KOPT-K1 (cell line): ENCODE measurements at regions not wholly inside any gene's neighbourhood (a gene's known extent, or its start where the extent isn't known, plus 50 kb on each side); places are given as distances from the start of the nearest gene placed in this dataset.

Source experiments
- H3K27ac ChIP-seq: fragments of 200-600 bp; sonication (generic); 2 replicates; pipeline ENCODE4 v1.5.1; 2016; ENCODE audit warnings: antibody characterized with exemption, mild to moderate bottlenecking, low read depth, low read length; ENCODE audit not compliant: poor library complexity, severe bottlenecking
- H3K36me3 ChIP-seq: fragments of 200-600 bp; sonication (generic); 2 replicates; pipeline ENCODE4 v1.5.1; 2017; ENCODE audit warnings: antibody characterized with exemption, mild to moderate bottlenecking, low read length, moderate library complexity; ENCODE audit not compliant: insufficient read depth
- H3K9me3 ChIP-seq: fragments of 200-600 bp; sonication (generic); 2 replicates; pipeline ENCODE4 v1.5.1; 2017; ENCODE audit warnings: antibody characterized with exemption, low read length, mild to moderate bottlenecking; ENCODE audit not compliant: insufficient read depth, poor library complexity, severe bottlenecking

- H3K36me3 ChIP-seq, result no peaks in the 10 kb centered on the region
- H3K27ac ChIP-seq, result no peak overlapping the region
- H3K9me3 ChIP-seq, result no peaks in the 10 kb centered on the region
Observed at GRCh38 chr10:129335942-129336341, 131.1 kb upstream of the MGMT start.

GRCh38 chr10:129339191-129339590, 127.8 kb upstream of the MGMT start:
- H3K36me3 ChIP-seq, result no peaks in the 10 kb centered on the region
- H3K27ac ChIP-seq, result no peak overlapping the region
- no peaks in the 10 kb centered on the region for H3K9me3 ChIP-seq

GRCh38 chr10:129339841-129340240, 127.2 kb upstream of the MGMT start:
- no peak overlapping the region for H3K27ac ChIP-seq
- no peaks in the 10 kb centered on the region for H3K9me3 ChIP-seq
- H3K36me3 ChIP-seq, result no peaks in the 10 kb centered on the region

- H3K9me3 ChIP-seq, result no peaks in the 10 kb centered on the region
Observed at GRCh38 chr10:129341087-129341486, 126.0 kb upstream of the MGMT start.

GRCh38 chr10:129342385-129342784, 124.7 kb upstream of the MGMT start:
- H3K9me3 ChIP-seq, result no peaks in the 10 kb centered on the region
- no peaks in the 10 kb centered on the region for H3K36me3 ChIP-seq
- no peak overlapping the region for H3K27ac ChIP-seq

More at GRCh38 chr10:129341087-129341486, 126.0 kb upstream of the MGMT start:
- H3K27ac ChIP-seq, result no peak overlapping the region
- no peaks in the 10 kb centered on the region for H3K36me3 ChIP-seq

GRCh38 chr10:129343141-129343540, 123.9 kb upstream of the MGMT start:
- H3K36me3 ChIP-seq, result no peaks in the 10 kb centered on the region
- no peaks in the 10 kb centered on the region for H3K9me3 ChIP-seq
- H3K27ac ChIP-seq, result no peak overlapping the region

- Histone ChIP-seq H3K9me3 (no peaks in the 10 kb centered on the region), H3K27ac (no peak overlapping the region)
Observed at GRCh38 chr10:129344103-129344502, 122.9 kb upstream of the MGMT start.

GRCh38 chr10:129344731-129345355, 122.2 kb upstream of the MGMT start:
- Histone ChIP-seq H3K27ac (no peak overlapping the region), H3K36me3 (no peaks in the 10 kb centered on the region), H3K9me3 (no peaks in the 10 kb centered on the region)

More at GRCh38 chr10:129344103-129344502, 122.9 kb upstream of the MGMT start:
- no peaks in the 10 kb centered on the region for H3K36me3 ChIP-seq

- Histone ChIP-seq H3K36me3 (no peaks in the 10 kb centered on the region), H3K9me3 (no peaks in the 10 kb centered on the region), H3K27ac (no peak overlapping the region)
Observed at GRCh38 chr10:129345763-129346162, 121.3 kb upstream of the MGMT start.

- Histone ChIP-seq H3K9me3 (no peaks in the 10 kb centered on the region), H3K36me3 (no peaks in the 10 kb centered on the region), H3K27ac (no peak overlapping the region)
Observed at GRCh38 chr10:129350690-129351089, 116.4 kb upstream of the MGMT start.

GRCh38 chr10:129353101-129353500, 113.9 kb upstream of the MGMT start:
- Histone ChIP-seq H3K36me3 (no peaks in the 10 kb centered on the region), H3K9me3 (peaks cover 7% of the 10 kb centered on the region), H3K27ac (no peak overlapping the region)

- H3K9me3 ChIP-seq, result peaks cover 7% of the 10 kb centered on the region
- H3K27ac ChIP-seq, result no peak overlapping the region
- no peaks in the 10 kb centered on the region for H3K36me3 ChIP-seq
Observed at GRCh38 chr10:129360046-129360445, 107.0 kb upstream of the MGMT start.

GRCh38 chr10:129361676-129362376, 105.2 kb upstream of the MGMT start:
- no peak overlapping the region for H3K27ac ChIP-seq
- H3K9me3 ChIP-seq, result peaks cover 4% of the 10 kb centered on the region
- no peaks in the 10 kb centered on the region for H3K36me3 ChIP-seq

- Histone ChIP-seq H3K9me3 (no peaks in the 10 kb centered on the region), H3K36me3 (no peaks in the 10 kb centered on the region), H3K27ac (no peak overlapping the region)
Observed at GRCh38 chr10:129364949-129365348, 102.1 kb upstream of the MGMT start.

- H3K9me3 ChIP-seq, result no peaks in the 10 kb centered on the region
- H3K36me3 ChIP-seq, result no peaks in the 10 kb centered on the region
Observed at GRCh38 chr10:129365767-129366402, 101.2 kb upstream of the MGMT start.

More at GRCh38 chr10:129365767-129366402, 101.2 kb upstream of the MGMT start:
- H3K27ac ChIP-seq, result no peak overlapping the region
